ENCODE measurements at regions not wholly inside any gene's neighbourhood (a gene's known extent, or its start where the extent isn't known, plus 50 kb on each side); places are given as distances from the start of the nearest gene placed in this dataset.
A peak's percentile ranks its signal among the peaks of the same experiment; 100 is the strongest.
"Not testable (repeated sequence)": the region's sequence is repeated elsewhere in the genome, so short reads cannot be mapped to it uniquely, and the experiment has no call there.

- Mint-ChIP-seq H3K4me1 (no peaks in the 10 kb centered on the region), H3K9me3 (peaks cover 0 to 11% (median 2%) of the 10 kb centered on the region in 3 donors), H3K36me3 (peaks cover 1% of the 10 kb centered on the region), H3K27ac (no peak overlapping the region), H3K27me3 (no peaks in the 10 kb centered on the region), H3K4me3 (no peak overlapping the region)
Measured at GRCh38 chr13:54660277-54660676, 1631.7 kb downstream of the OLFM4 start.

GRCh38 chr13:54676526-54677113 lies 1648.0 kb downstream of the OLFM4 start:
- Mint-ChIP-seq H3K27me3 (no peaks in the 10 kb centered on the region), H3K9me3 (peaks cover 0 to 8% (median 0%) of the 10 kb centered on the region in 3 donors), H3K36me3 (no peaks in the 10 kb centered on the region), H3K4me1 (no peaks in the 10 kb centered on the region), H3K4me3 (no peak overlapping the region), H3K27ac (no peak overlapping the region)

GRCh38 chr13:54682184-54682583 lies 1653.6 kb downstream of the OLFM4 start:
- Mint-ChIP-seq H3K9me3 (peaks cover 0 to 11% (median 1%) of the 10 kb centered on the region in 3 donors), H3K4me3 (no peak overlapping the region), H3K36me3 (no peaks in the 10 kb centered on the region), H3K27me3 (no peaks in the 10 kb centered on the region), H3K27ac (no peak overlapping the region), H3K4me1 (peaks cover 0 to 2% (median 0%) of the 10 kb centered on the region in 3 donors)

GRCh38 chr13:54687173-54687572 lies 1658.6 kb downstream of the OLFM4 start:
- Mint-ChIP-seq H3K27me3 (no peaks in the 10 kb centered on the region), H3K9me3 (peaks cover 0 to 7% (median 2%) of the 10 kb centered on the region in 3 donors), H3K36me3 (no peaks in the 10 kb centered on the region), H3K4me3 (no peak overlapping the region), H3K27ac (no peak overlapping the region), H3K4me1 (peaks cover 0 to 2% (median 0%) of the 10 kb centered on the region in 3 donors)

GRCh38 chr13:54699831-54700230 lies 1671.2 kb downstream of the OLFM4 start:
- no peaks in the 10 kb centered on the region for H3K4me1 Mint-ChIP-seq
- H3K27ac Mint-ChIP-seq, result no peak overlapping the region
- peaks cover 3% of the 10 kb centered on the region for H3K36me3 Mint-ChIP-seq
- no peaks in the 10 kb centered on the region for H3K27me3 Mint-ChIP-seq
- peaks cover under 1 to 12% (median 6%) of the 10 kb centered on the region in 3 donors for H3K9me3 Mint-ChIP-seq
- no peak overlapping the region for H3K4me3 Mint-ChIP-seq

GRCh38 chr13:54705738-54706137 lies 1677.1 kb downstream of the OLFM4 start:
- Mint-ChIP-seq H3K27me3 (no peaks in the 10 kb centered on the region), H3K4me3 (no peak overlapping the region), H3K9me3 (peaks cover 4 to 17% (median 6%) of the 10 kb centered on the region in 3 donors), H3K27ac (peak overlapping the region in 1 of 3 donors; percentile 31), H3K36me3 (no peaks in the 10 kb centered on the region), H3K4me1 (no peaks in the 10 kb centered on the region)

GRCh38 chr13:54706336-54706735 lies 1677.7 kb downstream of the OLFM4 start:
- H3K4me1 Mint-ChIP-seq, result no peaks in the 10 kb centered on the region
- no peaks in the 10 kb centered on the region for H3K36me3 Mint-ChIP-seq
- no peak overlapping the region for H3K27ac Mint-ChIP-seq
- H3K9me3 Mint-ChIP-seq, result peaks cover 2 to 19% (median 4%) of the 10 kb centered on the region in 3 donors
- H3K27me3 Mint-ChIP-seq, result no peaks in the 10 kb centered on the region
- no peak overlapping the region for H3K4me3 Mint-ChIP-seq

- no peaks in the 10 kb centered on the region for H3K36me3 Mint-ChIP-seq
- H3K4me1 Mint-ChIP-seq, result no peaks in the 10 kb centered on the region
- no peak overlapping the region for H3K27ac Mint-ChIP-seq
- H3K27me3 Mint-ChIP-seq, result no peaks in the 10 kb centered on the region
- H3K9me3 Mint-ChIP-seq, result peaks cover 4 to 19% (median 4%) of the 10 kb centered on the region in 3 donors
- no peak overlapping the region for H3K4me3 Mint-ChIP-seq
Measured at GRCh38 chr13:54709546-54709945, 1680.9 kb downstream of the OLFM4 start.

- H3K9me3 Mint-ChIP-seq, result peaks cover 7 to 12% (median 7%) of the 10 kb centered on the region in 3 donors
- H3K4me3 Mint-ChIP-seq, result no peak overlapping the region
- H3K36me3 Mint-ChIP-seq, result no peaks in the 10 kb centered on the region
- H3K27ac Mint-ChIP-seq, result no peak overlapping the region
- no peaks in the 10 kb centered on the region for H3K4me1 Mint-ChIP-seq
- no peaks in the 10 kb centered on the region for H3K27me3 Mint-ChIP-seq
Measured at GRCh38 chr13:54733639-54734038, 1705.0 kb downstream of the OLFM4 start.

- not testable (repeated sequence) for H3K4me1 Mint-ChIP-seq, H3K4me3 Mint-ChIP-seq, H3K27ac Mint-ChIP-seq, H3K27me3 Mint-ChIP-seq, H3K36me3 Mint-ChIP-seq, H3K9me3 Mint-ChIP-seq
Measured at GRCh38 chr13:54737211-54737610, 1708.6 kb downstream of the OLFM4 start.

GRCh38 chr13:54742984-54743383 lies 1714.4 kb downstream of the OLFM4 start:
- H3K9me3 Mint-ChIP-seq, result peaks cover 0 to 7% (median 0%) of the 10 kb centered on the region in 3 donors
- no peak overlapping the region for H3K4me3 Mint-ChIP-seq
- no peaks in the 10 kb centered on the region for H3K36me3 Mint-ChIP-seq
- no peak overlapping the region for H3K27ac Mint-ChIP-seq
- no peaks in the 10 kb centered on the region for H3K27me3 Mint-ChIP-seq
- no peaks in the 10 kb centered on the region for H3K4me1 Mint-ChIP-seq

- Mint-ChIP-seq H3K4me1 (no peaks in the 10 kb centered on the region), H3K36me3 (no peaks in the 10 kb centered on the region), H3K27me3 (no peaks in the 10 kb centered on the region), H3K27ac (no peak overlapping the region), H3K9me3 (peaks cover 0 to 7% (median under 1%) of the 10 kb centered on the region in 3 donors), H3K4me3 (no peak overlapping the region)
Measured at GRCh38 chr13:54744747-54745146, 1716.1 kb downstream of the OLFM4 start.

GRCh38 chr13:54750521-54750920 lies 1721.9 kb downstream of the OLFM4 start:
- Mint-ChIP-seq H3K27ac (no peak overlapping the region), H3K27me3 (no peaks in the 10 kb centered on the region), H3K9me3 (peaks cover 0 to 4% (median 2%) of the 10 kb centered on the region in 3 donors), H3K4me3 (no peak overlapping the region), H3K36me3 (no peaks in the 10 kb centered on the region), H3K4me1 (no peaks in the 10 kb centered on the region)

- H3K27ac Mint-ChIP-seq, result no peak overlapping the region
Measured at GRCh38 chr13:54758795-54759194, 1730.2 kb downstream of the OLFM4 start.

GRCh38 chr13:54768214-54768613 lies 1739.6 kb downstream of the OLFM4 start:
- Mint-ChIP-seq H3K27me3 (no peaks in the 10 kb centered on the region), H3K4me1 (peaks cover 0 to 5% (median 0%) of the 10 kb centered on the region in 3 donors), H3K4me3 (no peak overlapping the region), H3K36me3 (no peaks in the 10 kb centered on the region), H3K27ac (no peak overlapping the region), H3K9me3 (peaks cover 4 to 9% (median 5%) of the 10 kb centered on the region in 3 donors)

More at GRCh38 chr13:54758795-54759194, 1730.2 kb downstream of the OLFM4 start:
- H3K9me3 Mint-ChIP-seq, result peaks cover 0 to 12% (median 8%) of the 10 kb centered on the region in 3 donors
- H3K4me3 Mint-ChIP-seq, result no peak overlapping the region
- H3K27me3 Mint-ChIP-seq, result no peaks in the 10 kb centered on the region
- no peaks in the 10 kb centered on the region for H3K4me1 Mint-ChIP-seq
- no peaks in the 10 kb centered on the region for H3K36me3 Mint-ChIP-seq

- Mint-ChIP-seq H3K9me3 (peaks cover 0 to 15% (median 4%) of the 10 kb centered on the region in 3 donors), H3K4me1 (peaks cover 0 to 3% (median 0%) of the 10 kb centered on the region in 3 donors), H3K27ac (no peak overlapping the region), H3K4me3 (no peak overlapping the region), H3K27me3 (no peaks in the 10 kb centered on the region), H3K36me3 (no peaks in the 10 kb centered on the region)
Measured at GRCh38 chr13:54775501-54776191, 1747.0 kb downstream of the OLFM4 start.

Measured in IgD-negative memory B cell (primary cell).